Breast epithelium (tissue), 4 donors: ENCODE measurements at regions not wholly inside any gene's neighbourhood (a gene's known extent, or its start where the extent isn't known, plus 50 kb on each side); places are given as distances from the start of the nearest gene placed in this dataset.

Source experiments
- DNase-seq, 2 donors: peaks; one replicate each; pipeline ENCODE4 v3.0.0-alpha.2; 2019; ENCODE audit warnings: low spot score in 2 of 2
- H3K27ac ChIP-seq, 2 donors: fragments of 200-600 bp; sonication (generic) in 1 of 2; one replicate each; pipeline ENCODE4 v1.5.1; 2016 to 2019; ENCODE audit warnings: mild to moderate bottlenecking in 1 of 2
- H3K27me3 ChIP-seq, 2 donors: fragments of 200-600 bp; sonication (generic) in 1 of 2; one replicate each; pipeline versions ENCODE4 v1.5.1 to v1.6.0; 2017 to 2019; ENCODE audit warnings: control low read depth in 1 of 2, mild to moderate bottlenecking in 1 of 2
- H3K36me3 ChIP-seq: fragments of 200-600 bp; one replicate; pipeline ENCODE4 v1.5.1; 2019
- H3K4me1 ChIP-seq, 2 donors: fragments of 200-600 bp; sonication (generic); one replicate each; pipeline ENCODE4 v1.5.1; 2016 to 2019; ENCODE audit warnings: control low read depth in 1 of 2
- H3K4me3 ChIP-seq, 3 donors: fragments of 200-600 bp; sonication (generic); 1 replicate in 2 of 3; 2 replicates in 1 of 3; pipeline ENCODE4 v1.5.1; 2016 to 2019; ENCODE audit warnings: mild to moderate bottlenecking in 3 of 3, moderate library complexity in 2 of 3
- H3K9me3 ChIP-seq, 2 donors: fragments of 200-600 bp; sonication (generic) in 1 of 2; one replicate each; pipeline ENCODE4 v1.5.1; 2016 to 2019; ENCODE audit warnings: control low read depth in 1 of 2
- CTCF ChIP-seq, 3 donors: fragments of 450-650 bp; IDR thresholded peaks; one replicate each; pipeline ENCODE4 v1.5.1; 2016 to 2017; ENCODE audit warnings: antibody characterized with exemption in 3 of 3, mild to moderate bottlenecking in 3 of 3, moderate library complexity in 3 of 3
- POLR2A ChIP-seq: fragments of 450-650 bp; IDR thresholded peaks from one replicate; pipeline ENCODE4 v1.6.1; 2016; ENCODE audit warnings: antibody characterized with exemption, mild to moderate bottlenecking, moderate library complexity
- POLR2AphosphoS5 ChIP-seq, 3 donors: sonication (generic); formaldehyde crosslinking; IDR thresholded peaks; one replicate each; pipeline ENCODE4 v1.6.1; 2017; ENCODE audit warnings: antibody characterized with exemption in 3 of 3
- intact Hi-C: fragments of 100-400 bp; cut with DNase I; formaldehyde crosslinking; loops from one replicate; pipeline ENCODE4 v1.15.1; 2023; ENCODE audit warnings: low total_unique reads

- Histone ChIP-seq H3K4me1 (no peaks in the 10 kb centered on the region), H3K9me3 (no peaks in the 10 kb centered on the region), H3K36me3 (no peaks in the 10 kb centered on the region), H3K27me3 (no peaks in the 10 kb centered on the region), H3K4me3 (no peak overlapping the region), H3K27ac (no peak overlapping the region)
- intact Hi-C loops: no loop called here
- TF ChIP-seq POLR2AphosphoS5 (IDR thresholded peaks at IDR 0.05) (no peak), CTCF (IDR thresholded peaks at IDR 0.05) (no peak), POLR2A (no peak)
- DNase-seq: no peak
Observed at GRCh38 chr6:99836471-99836870, 157.6 kb downstream of the MCHR2 start.

DNA sequence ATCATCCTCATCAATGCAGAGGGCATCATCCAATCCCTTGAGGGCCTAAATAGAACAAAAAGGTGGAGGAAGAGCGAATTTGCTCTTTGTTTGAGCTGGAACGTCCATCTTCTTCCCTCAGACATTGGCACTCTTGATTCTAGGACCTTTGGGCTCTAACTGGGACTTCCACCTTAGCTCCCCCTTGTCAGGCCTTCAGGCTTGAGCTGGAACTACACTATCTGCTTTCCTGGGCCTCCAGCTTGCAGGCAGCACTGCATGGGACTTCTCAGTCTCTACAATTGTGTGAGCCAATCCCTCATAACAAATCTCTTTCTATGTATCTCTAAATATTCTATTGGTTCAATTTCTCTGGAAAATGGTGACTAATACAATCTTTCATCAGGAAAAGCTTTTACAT, 155.4 kb downstream of the MCHR2 start:
- intact Hi-C loops: no loop called here
- DNase-seq: no peak
- Histone ChIP-seq H3K9me3 (no peaks in the 10 kb centered on the region), H3K27me3 (no peaks in the 10 kb centered on the region), H3K4me3 (no peak overlapping the region), H3K27ac (no peak overlapping the region), H3K36me3 (no peaks in the 10 kb centered on the region), H3K4me1 (no peaks in the 10 kb centered on the region)
- TF ChIP-seq POLR2AphosphoS5 (IDR thresholded peaks at IDR 0.05): no peak
- no peak for TF ChIP-seq POLR2A
- TF ChIP-seq CTCF (IDR thresholded peaks at IDR 0.05): no peak

- Histone ChIP-seq H3K4me1 (no peaks in the 10 kb centered on the region), H3K9me3 (no peaks in the 10 kb centered on the region), H3K4me3 (no peak overlapping the region), H3K27me3 (no peaks in the 10 kb centered on the region), H3K36me3 (no peaks in the 10 kb centered on the region), H3K27ac (no peak overlapping the region)
- TF ChIP-seq POLR2AphosphoS5 (IDR thresholded peaks at IDR 0.05) (no peak), CTCF (IDR thresholded peaks at IDR 0.05) (no peak), POLR2A (no peak)
- no peak for DNase-seq
- intact Hi-C loops: no loop called here
Observed at GRCh38 chr6:99841297-99841696, 152.7 kb downstream of the MCHR2 start.

DNA sequence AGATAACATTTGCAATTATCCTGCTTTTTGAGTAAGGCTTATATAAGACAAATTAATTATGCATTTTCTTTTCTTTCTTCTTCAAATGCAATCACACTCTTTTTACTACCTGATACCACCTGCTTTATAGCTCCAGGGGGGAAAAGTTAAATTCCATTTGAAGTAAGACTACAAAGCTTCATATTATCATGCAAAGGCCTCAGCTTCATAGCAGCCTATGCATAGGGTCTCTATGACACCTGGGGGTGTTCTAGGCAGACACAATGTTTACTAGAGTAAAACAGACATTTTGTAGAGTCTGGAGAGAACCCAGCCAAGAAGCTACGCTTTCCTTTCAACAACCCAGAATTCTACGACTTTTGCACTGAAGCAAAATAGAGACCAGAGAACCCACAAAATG, 148.0 kb downstream of the MCHR2 start:
- no peak for TF ChIP-seq POLR2AphosphoS5 (IDR thresholded peaks at IDR 0.05)
- no peak for TF ChIP-seq CTCF (IDR thresholded peaks at IDR 0.05)
- TF ChIP-seq POLR2A: no peak
- no peak for DNase-seq
- Histone ChIP-seq H3K36me3 (no peaks in the 10 kb centered on the region), H3K27me3 (no peaks in the 10 kb centered on the region), H3K9me3 (no peaks in the 10 kb centered on the region), H3K27ac (no peak overlapping the region), H3K4me3 (no peak overlapping the region), H3K4me1 (no peaks in the 10 kb centered on the region)
- intact Hi-C loops: no loop called here

DNA sequence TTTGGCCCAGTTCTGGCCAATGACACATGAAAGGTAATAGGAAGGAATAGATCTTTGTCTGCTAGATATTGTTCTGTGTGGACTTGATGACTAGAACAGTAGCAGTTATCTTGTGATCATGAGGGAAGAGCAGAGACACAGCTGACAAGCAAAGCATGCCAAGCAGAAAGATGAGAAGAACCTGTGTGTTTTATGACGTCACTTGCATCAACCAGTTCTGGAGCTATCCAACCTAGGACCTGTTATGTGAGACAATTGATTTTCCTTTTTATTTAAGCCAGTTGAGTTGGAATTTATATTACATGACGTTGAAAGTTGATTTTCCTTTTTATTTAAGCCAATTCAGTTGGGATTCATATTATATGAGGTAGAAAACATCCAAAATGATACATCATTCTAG, 143.2 kb downstream of the MCHR2 start:
- no peak overlapping the region for H3K27ac ChIP-seq
- no peak overlapping the region for H3K4me3 ChIP-seq
- no peaks in the 10 kb centered on the region for H3K4me1 ChIP-seq
- no peak for DNase-seq
- intact Hi-C loops: no loop called here
- no peaks in the 10 kb centered on the region for H3K36me3 ChIP-seq
- peaks cover 0 to 14% of the 10 kb centered on the region in 2 donors for H3K27me3 ChIP-seq
- TF ChIP-seq CTCF (IDR thresholded peaks at IDR 0.05) (no peak), POLR2A (no peak), POLR2AphosphoS5 (IDR thresholded peaks at IDR 0.05) (no peak)
- H3K9me3 ChIP-seq: no peaks in the 10 kb centered on the region
